ENCODE measurements at regions not wholly inside any gene's neighbourhood (a gene's known extent, or its start where the extent isn't known, plus 50 kb on each side); places are given as distances from the start of the nearest gene placed in this dataset.
"Not testable (repeated sequence)": the region's sequence is repeated elsewhere in the genome, so short reads cannot be mapped to it uniquely, and the experiment has no call there.

GRCh38 chr6:109910571-109910970 is 67.5 kb upstream of the GPR6 start:
- no peaks in the 10 kb centered on the region for H3K4me1 ChIP-seq (ENCODE audit: control insufficient read depth, insufficient read depth, low read depth, low read length)
- H4K91ac ChIP-seq (ENCODE audit: low read length) = no peak overlapping the region
- no peak overlapping the region for H3K4me2 ChIP-seq (ENCODE audit: low read length, poor library complexity, severe bottlenecking)
- no peaks in the 10 kb centered on the region for H3K9me3 ChIP-seq (ENCODE audit: control insufficient read depth, low read length)
- H3K36me3 ChIP-seq (ENCODE audit: control insufficient read depth in 1 of 2, insufficient read depth in 2 of 2, low read depth in 1 of 2, low read length in 2 of 2) = no peaks in the 10 kb centered on the region
- H3K27ac ChIP-seq (ENCODE audit: low read length, poor library complexity, severe bottlenecking) = no peak overlapping the region
- H3K4ac ChIP-seq (ENCODE audit: low read depth in 1 of 2, low read length in 2 of 2) = no peak overlapping the region
- no peak overlapping the region for H3K23ac ChIP-seq (ENCODE audit: low read length in 2 of 2)
- no peak overlapping the region for H2BK5ac ChIP-seq (ENCODE audit: low read depth, low read length, poor library complexity, severe bottlenecking)
- no peak overlapping the region for H3K9ac ChIP-seq (ENCODE audit: low read length)
- H4K8ac ChIP-seq (ENCODE audit: low read length) = no peak overlapping the region
- WGBS = 25% methylated on average over 1 of the region's 1 CpG
- DNase-seq = no peak
- H2AFZ ChIP-seq (ENCODE audit: low read depth, low read length) = no peak overlapping the region
- no peak overlapping the region for H3K4me3 ChIP-seq (ENCODE audit: insufficient read depth in 1 of 2, low read depth in 1 of 2, low read length in 2 of 2)
- no peaks in the 10 kb centered on the region for H3K79me1 ChIP-seq (replicated peaks; ENCODE audit: low read length, poor library complexity, severe bottlenecking)
- H2BK15ac ChIP-seq (ENCODE audit: low read depth, poor library complexity, severe bottlenecking) = no peak overlapping the region
- no peak overlapping the region for H2BK12ac ChIP-seq (ENCODE audit: low read length in 2 of 2)
- peaks cover 0 to 16% of the 10 kb centered on the region in 2 experiments for H3K27me3 ChIP-seq (ENCODE audit: control insufficient read depth in 1 of 2, insufficient read depth in 1 of 2, low read length in 2 of 2)
- no peak overlapping the region for H3K18ac ChIP-seq (ENCODE audit: low read depth in 1 of 2, low read length in 2 of 2)
- no peak overlapping the region for H2BK120ac ChIP-seq (ENCODE audit: low read depth, low read length)
- H3K14ac ChIP-seq (ENCODE audit: low read length in 2 of 2) = no peak overlapping the region
- H2AK5ac ChIP-seq (ENCODE audit: low read length, severe bottlenecking) = no peak overlapping the region

DNA sequence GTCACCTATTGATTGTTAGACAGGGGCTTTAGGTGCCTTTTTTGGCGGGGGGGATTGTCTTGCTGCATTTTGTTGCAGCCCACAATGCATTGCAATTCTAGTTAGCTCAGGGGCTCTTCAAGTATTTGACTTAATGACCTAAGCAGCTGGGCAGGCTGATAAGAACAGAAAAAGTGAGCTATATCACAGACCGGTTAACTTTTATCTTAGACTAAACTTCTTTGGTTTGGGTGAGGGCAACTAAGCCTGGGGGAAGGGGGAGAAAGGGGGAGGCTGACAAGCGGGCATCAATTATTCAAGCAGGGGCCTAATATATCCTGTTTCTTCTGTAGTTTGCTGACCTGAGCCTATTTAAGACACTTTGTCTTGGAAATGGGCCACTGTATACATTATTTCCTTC is 66.0 kb upstream of the GPR6 start:
- no peak overlapping the region for H3K23ac ChIP-seq (ENCODE audit: low read length in 2 of 2)
- H2BK12ac ChIP-seq (ENCODE audit: low read length in 2 of 2) = no peak overlapping the region
- H3K4ac ChIP-seq (ENCODE audit: low read depth in 1 of 2, low read length in 2 of 2) = no peak overlapping the region
- H2BK120ac ChIP-seq (ENCODE audit: low read depth, low read length) = no peak overlapping the region
- H3K36me3 ChIP-seq (ENCODE audit: control insufficient read depth in 1 of 2, insufficient read depth in 2 of 2, low read depth in 1 of 2, low read length in 2 of 2) = no peaks in the 10 kb centered on the region
- no peak overlapping the region for H4K91ac ChIP-seq (ENCODE audit: low read length)
- H3K27me3 ChIP-seq (ENCODE audit: control insufficient read depth in 1 of 2, insufficient read depth in 1 of 2, low read length in 2 of 2) = peaks cover 0 to 15% of the 10 kb centered on the region in 2 experiments
- H2AFZ ChIP-seq (ENCODE audit: low read depth, low read length) = no peak overlapping the region
- no peak overlapping the region for H3K14ac ChIP-seq (ENCODE audit: low read length in 2 of 2)
- no peaks in the 10 kb centered on the region for H3K9me3 ChIP-seq (ENCODE audit: control insufficient read depth, low read length)
- H3K79me1 ChIP-seq (replicated peaks; ENCODE audit: low read length, poor library complexity, severe bottlenecking) = no peaks in the 10 kb centered on the region
- no peak overlapping the region for H2BK15ac ChIP-seq (ENCODE audit: low read depth, poor library complexity, severe bottlenecking)
- 80% methylated on average over 3 of the region's 3 CpGs for WGBS
- no peak overlapping the region for H2AK5ac ChIP-seq (ENCODE audit: low read length, severe bottlenecking)
- DNase-seq = no peak
- H3K4me3 ChIP-seq (ENCODE audit: insufficient read depth in 1 of 2, low read depth in 1 of 2, low read length in 2 of 2) = no peak overlapping the region
- no peak overlapping the region for H3K27ac ChIP-seq (ENCODE audit: low read length, poor library complexity, severe bottlenecking)
- no peak overlapping the region for H3K9ac ChIP-seq (ENCODE audit: low read length)
- no peak overlapping the region for H4K8ac ChIP-seq (ENCODE audit: low read length)
- no peaks in the 10 kb centered on the region for H3K4me1 ChIP-seq (ENCODE audit: control insufficient read depth, insufficient read depth, low read depth, low read length)
- H2BK5ac ChIP-seq (ENCODE audit: low read depth, low read length, poor library complexity, severe bottlenecking) = no peak overlapping the region
- no peak overlapping the region for H3K18ac ChIP-seq (ENCODE audit: low read depth in 1 of 2, low read length in 2 of 2)
- no peak overlapping the region for H3K4me2 ChIP-seq (ENCODE audit: low read length, poor library complexity, severe bottlenecking)

- no peaks in the 10 kb centered on the region for H3K4me1 ChIP-seq (ENCODE audit: control insufficient read depth, insufficient read depth, low read depth, low read length)
- no peaks in the 10 kb centered on the region for H3K79me1 ChIP-seq (replicated peaks; ENCODE audit: low read length, poor library complexity, severe bottlenecking)
- H4K8ac ChIP-seq (ENCODE audit: low read length) = no peak overlapping the region
- H3K4me3 ChIP-seq (ENCODE audit: insufficient read depth in 1 of 2, low read depth in 1 of 2, low read length in 2 of 2) = no peak overlapping the region
- no peak overlapping the region for H3K23ac ChIP-seq (ENCODE audit: low read length in 2 of 2)
- peaks cover 0 to 15% of the 10 kb centered on the region in 2 experiments for H3K27me3 ChIP-seq (ENCODE audit: control insufficient read depth in 1 of 2, insufficient read depth in 1 of 2, low read length in 2 of 2)
- H3K14ac ChIP-seq (ENCODE audit: low read length in 2 of 2) = no peak overlapping the region
- H2BK12ac ChIP-seq (ENCODE audit: low read length in 2 of 2) = no peak overlapping the region
- 87% methylated on average over 3 of the region's 3 CpGs for WGBS
- no peak overlapping the region for H2AFZ ChIP-seq (ENCODE audit: low read depth, low read length)
- H3K36me3 ChIP-seq (ENCODE audit: control insufficient read depth in 1 of 2, insufficient read depth in 2 of 2, low read depth in 1 of 2, low read length in 2 of 2) = no peaks in the 10 kb centered on the region
- no peak overlapping the region for H2BK5ac ChIP-seq (ENCODE audit: low read depth, low read length, poor library complexity, severe bottlenecking)
- no peak overlapping the region for H3K9ac ChIP-seq (ENCODE audit: low read length)
- H2BK120ac ChIP-seq (ENCODE audit: low read depth, low read length) = no peak overlapping the region
- no peak overlapping the region for H3K27ac ChIP-seq (ENCODE audit: low read length, poor library complexity, severe bottlenecking)
- H2AK5ac ChIP-seq (ENCODE audit: low read length, severe bottlenecking) = no peak overlapping the region
- no peak overlapping the region for H3K18ac ChIP-seq (ENCODE audit: low read depth in 1 of 2, low read length in 2 of 2)
- H3K4ac ChIP-seq (ENCODE audit: low read depth in 1 of 2, low read length in 2 of 2) = no peak overlapping the region
- no peaks in the 10 kb centered on the region for H3K9me3 ChIP-seq (ENCODE audit: control insufficient read depth, low read length)
- DNase-seq = no peak
- no peak overlapping the region for H3K4me2 ChIP-seq (ENCODE audit: low read length, poor library complexity, severe bottlenecking)
- H2BK15ac ChIP-seq (ENCODE audit: low read depth, poor library complexity, severe bottlenecking) = no peak overlapping the region
- no peak overlapping the region for H4K91ac ChIP-seq (ENCODE audit: low read length)
These were observed 65.2 kb upstream of the GPR6 start for GRCh38 chr6:109912952-109913351.

- H2AK5ac ChIP-seq (ENCODE audit: low read length, severe bottlenecking); H2BK120ac ChIP-seq (ENCODE audit: low read depth, low read length); H3K4me2 ChIP-seq (ENCODE audit: low read length, poor library complexity, severe bottlenecking); H3K4me3 ChIP-seq (ENCODE audit: insufficient read depth in 1 of 2, low read depth in 1 of 2, low read length in 2 of 2); H3K9ac ChIP-seq (ENCODE audit: low read length); H2AFZ ChIP-seq (ENCODE audit: low read depth, low read length); H2BK12ac ChIP-seq (ENCODE audit: low read length in 2 of 2); H3K27me3 ChIP-seq (ENCODE audit: control insufficient read depth in 1 of 2, insufficient read depth in 1 of 2, low read length in 2 of 2); H3K4ac ChIP-seq (ENCODE audit: low read depth in 1 of 2, low read length in 2 of 2); H3K27ac ChIP-seq (ENCODE audit: low read length, poor library complexity, severe bottlenecking); H4K91ac ChIP-seq (ENCODE audit: low read length); H3K79me1 ChIP-seq (replicated peaks; ENCODE audit: low read length, poor library complexity, severe bottlenecking); H2BK15ac ChIP-seq (ENCODE audit: low read depth, poor library complexity, severe bottlenecking); H2BK5ac ChIP-seq (ENCODE audit: low read depth, low read length, poor library complexity, severe bottlenecking); H3K18ac ChIP-seq (ENCODE audit: low read depth in 1 of 2, low read length in 2 of 2); H3K9me3 ChIP-seq (ENCODE audit: control insufficient read depth, low read length); H3K23ac ChIP-seq (ENCODE audit: low read length in 2 of 2); H3K36me3 ChIP-seq (ENCODE audit: control insufficient read depth in 1 of 2, insufficient read depth in 2 of 2, low read depth in 1 of 2, low read length in 2 of 2); H4K8ac ChIP-seq (ENCODE audit: low read length); DNase-seq; H3K14ac ChIP-seq (ENCODE audit: low read length in 2 of 2); H3K4me1 ChIP-seq (ENCODE audit: control insufficient read depth, insufficient read depth, low read depth, low read length): not testable (repeated sequence)
- 93% methylated on average over 1 of the region's 1 CpG for WGBS
These were observed 62.4 kb upstream of the GPR6 start for GRCh38 chr6:109915748-109916147.

Data from mesenchymal stem cell (in vitro differentiated cells and primary cell).